HG03064 (cell line): ENCODE measurements at regions not wholly inside any gene's neighbourhood (a gene's known extent, or its start where the extent isn't known, plus 50 kb on each side); places are given as distances from the start of the nearest gene placed in this dataset.
"Not testable (repeated sequence)": the region's sequence is repeated elsewhere in the genome, so short reads cannot be mapped to it uniquely, and the experiment has no call there.

ENCODE experiments used
- ATAC-seq: cut with Tn5 transposase; IDR thresholded peaks from one replicate; pipeline ENCODE4 v1.9.1; 2021; ENCODE audit warnings: low read depth; ENCODE audit not compliant: unreplicated experiment

DNA sequence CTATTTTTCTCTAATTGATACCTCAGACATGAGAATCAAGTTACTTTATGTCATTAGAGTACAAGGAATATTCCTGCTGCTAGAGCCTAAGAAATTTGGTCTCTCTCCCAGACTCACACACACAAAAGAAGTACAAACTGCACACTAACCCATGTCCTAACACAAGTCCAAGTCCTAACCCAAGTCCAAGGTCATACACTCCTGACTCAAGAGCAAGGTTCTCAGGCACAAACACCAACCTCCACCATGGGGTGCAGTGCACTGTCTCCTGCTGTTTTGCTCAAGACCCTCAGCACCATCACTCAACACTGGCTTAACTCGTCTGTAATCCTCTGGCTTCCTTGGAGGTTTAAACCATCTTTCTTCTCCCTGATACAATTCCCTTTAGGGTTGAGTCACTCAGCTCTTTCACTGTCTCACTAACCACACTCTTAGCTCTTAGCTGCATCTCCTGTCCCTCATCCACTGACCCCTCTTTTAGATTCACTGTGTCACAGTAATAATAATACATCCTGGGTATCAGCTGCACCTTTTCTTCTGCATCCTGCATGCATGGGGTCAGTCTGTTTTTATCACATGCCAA lies 129.8 kb downstream of the BCL2L11 start:
- ATAC-seq: no peak

DNA sequence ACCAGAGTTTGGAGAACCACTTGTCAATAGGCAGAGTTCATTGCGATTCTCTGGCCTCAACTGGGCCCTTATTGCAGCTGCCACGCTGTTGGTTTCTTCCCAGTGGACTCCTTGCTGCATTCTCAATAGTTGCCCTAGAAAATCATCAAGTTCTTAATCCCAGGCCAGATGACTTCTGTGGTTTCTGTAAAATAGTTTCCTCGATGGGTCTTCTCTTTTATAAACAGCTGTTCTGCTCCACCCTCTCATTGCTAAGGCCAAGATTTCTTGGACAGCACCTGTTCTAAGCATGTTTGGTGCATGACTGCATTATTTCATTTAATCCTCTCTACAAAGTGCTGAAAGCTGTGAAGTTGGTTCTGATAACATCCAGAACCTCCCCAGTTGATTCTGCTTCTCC lies 131.0 kb downstream of the BCL2L11 start:
- ATAC-seq: no peak

GRCh38 chr2:111252436-111252835 lies 131.7 kb downstream of the BCL2L11 start:
- ATAC-seq: no peak

DNA sequence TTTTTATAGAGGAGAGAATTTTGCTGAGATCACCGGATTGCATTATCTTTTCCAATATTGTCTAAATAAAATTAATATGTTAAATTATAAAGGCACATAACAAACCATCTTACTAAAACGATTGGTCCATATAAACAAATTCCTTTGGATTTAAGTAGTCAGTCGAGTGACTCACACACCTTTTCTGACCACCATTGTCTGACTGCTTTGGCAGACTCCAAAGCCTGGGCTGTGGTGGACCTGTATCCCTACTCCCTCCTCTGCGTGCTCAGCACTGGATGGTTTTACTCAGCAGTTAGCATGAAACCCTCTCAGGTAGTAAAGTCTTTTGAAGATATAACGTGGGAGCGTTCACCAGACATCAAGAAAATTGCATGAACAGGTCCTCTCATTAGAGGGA lies 134.2 kb downstream of the BCL2L11 start:
- ATAC-seq: not testable (repeated sequence)

- not testable (repeated sequence) for ATAC-seq
Measured at GRCh38 chr2:111256628-111257027, 135.9 kb downstream of the BCL2L11 start.

GRCh38 chr2:111257607-111258006 lies 136.9 kb downstream of the BCL2L11 start:
- not testable (repeated sequence) for ATAC-seq

- not testable (repeated sequence) for ATAC-seq
Measured at GRCh38 chr2:111258318-111258717, 137.6 kb downstream of the BCL2L11 start.

DNA sequence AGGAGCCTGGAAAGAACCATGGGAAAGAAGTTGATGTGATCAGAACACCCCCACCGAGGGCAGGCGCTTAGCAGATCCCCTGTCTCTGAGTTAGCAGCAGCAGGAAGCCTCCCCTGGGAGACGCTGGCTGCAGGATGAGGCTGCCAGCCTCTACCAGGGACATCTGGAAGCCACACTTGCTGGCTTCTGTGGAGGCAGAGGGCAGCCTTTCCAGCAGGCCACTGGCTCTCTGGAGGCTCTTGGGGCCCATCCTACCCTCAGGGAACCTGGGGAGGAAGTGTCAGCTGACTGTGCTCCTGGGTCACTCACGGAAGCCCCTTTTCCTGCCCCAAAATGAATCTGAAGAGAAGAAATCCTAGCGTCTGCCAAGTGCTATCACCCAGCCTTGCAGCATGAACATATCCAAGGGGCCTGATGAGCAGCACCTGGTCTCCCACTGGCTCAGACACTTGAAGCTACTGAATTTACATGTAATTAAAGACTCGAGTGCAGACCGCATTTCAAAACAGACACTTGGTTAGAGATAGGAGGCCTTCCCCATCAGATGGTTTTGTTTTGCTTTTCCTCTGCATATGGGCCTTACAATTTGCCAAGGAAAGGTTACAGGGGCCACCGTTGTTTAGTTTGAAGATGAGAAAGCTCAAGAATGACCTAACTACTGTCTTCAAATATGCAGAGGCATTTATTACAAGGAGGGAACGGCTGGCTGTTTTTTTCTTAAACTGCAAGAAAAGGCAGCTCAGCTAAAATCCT lies 142.1 kb downstream of the BCL2L11 start:
- not testable (repeated sequence) for ATAC-seq

DNA sequence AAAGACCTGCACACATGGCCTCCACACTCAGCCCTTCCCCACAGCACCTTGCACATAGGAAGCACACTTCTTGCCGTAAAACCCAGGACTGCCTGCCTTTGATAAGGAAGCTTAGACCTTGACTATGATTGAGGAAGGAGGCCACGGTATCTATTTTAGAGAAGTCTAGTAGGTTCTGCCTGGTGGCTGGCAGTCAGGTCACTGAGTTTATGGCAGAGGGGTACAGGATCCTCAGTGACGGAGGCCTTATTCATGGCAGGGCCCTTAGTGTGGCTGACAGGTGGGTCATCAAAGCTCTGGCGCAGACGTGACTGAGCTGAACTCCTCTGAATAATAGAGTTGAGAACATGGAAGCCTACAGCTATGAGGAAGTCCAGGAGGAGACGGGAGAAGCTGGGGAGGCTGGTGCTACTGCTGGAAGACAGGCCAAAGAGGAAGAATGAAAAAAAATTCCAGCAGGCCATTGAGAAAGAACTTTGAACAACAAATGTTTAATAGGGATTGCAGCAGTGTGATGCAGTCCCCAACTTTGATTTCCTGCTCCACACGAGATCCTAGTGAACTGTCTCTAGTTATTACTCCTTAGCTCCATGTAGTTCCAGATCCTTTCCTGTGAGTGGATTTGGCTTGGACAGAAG lies 142.8 kb downstream of the BCL2L11 start:
- ATAC-seq: not testable (repeated sequence)

- not testable (repeated sequence) for ATAC-seq
Measured at GRCh38 chr2:111264956-111265355, 144.2 kb downstream of the BCL2L11 start.

GRCh38 chr2:111266556-111266955 lies 145.8 kb downstream of the BCL2L11 start:
- not testable (repeated sequence) for ATAC-seq

DNA sequence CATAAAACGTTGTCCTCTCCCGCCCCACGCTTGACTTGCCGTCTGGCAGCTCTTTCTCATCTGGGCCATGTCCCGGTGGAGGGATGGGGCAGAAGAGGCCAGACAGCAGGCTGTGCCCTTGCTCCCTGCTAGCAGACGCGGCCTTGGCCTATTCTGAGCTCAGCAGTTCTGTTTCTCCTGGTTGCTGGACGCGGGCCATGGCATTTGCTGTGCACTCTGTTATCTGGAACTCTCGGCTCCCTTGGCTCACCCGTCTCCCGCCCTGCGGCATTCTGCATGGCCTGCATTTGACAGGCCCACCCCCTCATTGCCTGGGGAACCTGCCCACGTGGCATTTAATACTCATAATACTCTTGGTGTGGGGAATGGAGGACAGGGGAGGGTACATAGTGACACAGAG lies 146.3 kb downstream of the BCL2L11 start:
- ATAC-seq: not testable (repeated sequence)

- not testable (repeated sequence) for ATAC-seq
Measured at GRCh38 chr2:111269761-111270323, 149.1 kb downstream of the BCL2L11 start.

- ATAC-seq: not testable (repeated sequence)
Measured at GRCh38 chr2:111270569-111270968, 149.9 kb downstream of the BCL2L11 start.

DNA sequence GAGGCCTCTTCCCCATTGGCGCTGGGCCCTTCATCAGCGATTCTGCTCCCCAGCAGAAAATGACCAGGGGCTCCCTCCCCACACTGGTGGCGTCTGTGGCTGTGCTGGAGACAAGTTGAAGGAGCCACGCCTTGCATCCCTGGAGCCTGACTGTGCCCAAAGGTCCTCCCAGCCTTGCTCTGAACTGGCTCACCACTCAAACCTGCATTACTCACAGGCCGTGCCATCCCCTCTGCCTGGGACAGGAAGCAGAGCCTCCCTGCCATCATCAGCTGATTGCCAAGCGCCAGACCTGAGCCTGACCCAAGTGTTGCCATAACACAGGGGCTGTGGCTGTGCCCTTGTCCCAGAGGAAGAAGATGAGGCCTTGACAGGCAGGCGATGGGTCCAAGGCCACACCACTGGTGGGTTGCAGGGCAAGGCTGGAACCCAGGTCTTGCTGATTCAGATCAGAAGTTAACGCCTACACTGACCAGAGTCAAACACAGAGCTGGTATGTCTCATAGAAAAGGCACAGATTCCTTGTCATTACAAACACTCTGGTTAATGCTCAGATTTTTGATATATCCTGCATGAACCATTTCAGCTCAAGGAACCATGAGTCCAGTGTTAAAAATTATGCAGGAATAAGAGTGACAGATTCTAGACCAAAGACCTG lies 151.1 kb downstream of the BCL2L11 start:
- ATAC-seq: not testable (repeated sequence)

DNA sequence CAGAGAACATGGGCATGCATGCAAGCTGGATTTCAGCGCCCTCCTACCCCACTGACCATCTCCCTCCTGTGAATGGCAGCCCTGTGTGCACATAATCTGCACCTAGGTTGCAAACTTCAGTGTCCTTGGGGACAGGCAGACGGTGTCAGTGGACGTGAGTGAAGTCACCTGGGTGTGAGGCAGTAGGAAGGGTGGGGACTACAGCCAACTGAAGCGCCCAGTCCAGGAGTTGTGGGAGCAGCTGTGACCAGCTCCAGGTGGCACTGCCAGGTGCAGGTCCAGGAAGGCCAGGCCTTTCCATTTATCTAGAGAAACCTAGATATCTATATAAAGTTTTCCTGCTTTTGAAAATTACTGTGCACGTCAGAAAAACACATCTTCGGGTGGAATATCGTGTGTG lies 152.3 kb downstream of the BCL2L11 start:
- ATAC-seq: not testable (repeated sequence)

- not testable (repeated sequence) for ATAC-seq
Measured at GRCh38 chr2:111275047-111275853, 154.5 kb downstream of the BCL2L11 start.

- not testable (repeated sequence) for ATAC-seq
Measured at GRCh38 chr2:111275854-111276171, 155.1 kb downstream of the BCL2L11 start.

DNA sequence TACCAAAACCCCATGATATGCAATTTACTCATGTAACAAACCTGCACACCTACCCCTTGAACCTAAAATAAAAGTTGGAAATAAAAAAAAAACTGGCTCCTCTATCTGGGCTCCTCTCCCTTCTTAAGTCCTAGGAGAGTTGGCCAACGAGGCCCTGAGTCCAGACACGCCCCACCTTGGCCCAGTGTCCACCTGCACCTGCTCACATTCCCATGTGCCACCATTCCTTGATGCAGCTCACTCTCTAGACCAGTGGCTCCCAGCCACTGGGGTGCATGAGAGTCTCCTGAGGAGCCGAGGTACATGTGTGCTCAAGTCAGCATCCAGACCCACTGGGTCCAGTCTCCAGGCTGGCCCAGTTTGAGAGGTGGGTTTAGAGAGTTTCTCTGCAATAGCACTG lies 157.4 kb downstream of the BCL2L11 start:
- not testable (repeated sequence) for ATAC-seq

DNA sequence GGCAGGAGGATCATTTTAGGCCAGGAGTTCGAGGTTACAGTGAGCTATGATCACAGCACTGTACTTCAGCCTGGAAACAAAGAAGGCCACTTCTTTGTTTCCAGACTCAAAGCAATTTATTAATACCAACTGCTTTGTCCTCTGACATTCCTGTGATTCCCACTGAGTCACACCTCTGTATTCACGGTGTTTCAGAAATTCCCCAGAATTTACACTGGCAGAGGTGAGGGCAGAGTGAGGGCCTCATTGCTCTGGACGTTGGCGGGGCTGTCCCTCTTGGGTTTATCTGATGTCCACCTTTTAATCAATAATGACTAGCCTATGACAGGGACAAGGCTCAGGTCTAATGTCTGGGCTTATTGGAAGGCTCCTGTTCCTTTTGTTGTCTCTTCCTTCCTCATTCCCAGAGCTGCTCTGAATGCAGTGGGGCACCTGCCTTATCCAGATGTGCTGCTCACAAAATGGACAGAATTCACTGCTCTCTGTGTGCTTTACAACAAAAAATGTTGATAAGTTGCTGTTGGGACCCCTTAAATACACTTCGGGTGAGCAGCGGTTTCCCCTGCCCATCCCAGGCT lies 160.1 kb downstream of the BCL2L11 start:
- ATAC-seq: not testable (repeated sequence)
